Natural killer cell (primary cell): ENCODE measurements at regions not wholly inside any gene's neighbourhood (a gene's known extent, or its start where the extent isn't known, plus 50 kb on each side); places are given as distances from the start of the nearest gene placed in this dataset.

ENCODE experiments used
- ATAC-seq, 3 donors: fragments of 150-1000 bp in 2 of 3; fragments of 200-7000 bp in 1 of 3; cut with Tn5 transposase; 1 replicate in 1 of 3; 2 replicates in 2 of 3; pipeline ENCODE4 v1.10.0; 2021; ENCODE audit warnings: mild to moderate bottlenecking in 2 of 3, moderate library complexity in 2 of 3
- DNase-seq, 2 donors: peaks; one replicate each; pipeline versions ENCODE4 v3.0.0 to v3.0.0-alpha.2; 2013 to 2021; ENCODE audit warnings: mixed read lengths in 1 of 2
- H3K27ac ChIP-seq: one replicate; pipeline ENCODE4 v1.5.1; 2013; ENCODE audit warnings: mild to moderate bottlenecking, low read length
- H3K27me3 ChIP-seq: one replicate; pipeline ENCODE4 v1.6.1; 2013; ENCODE audit warnings: low read length; ENCODE audit not compliant: control insufficient read depth, insufficient read depth
- H3K36me3 ChIP-seq: one replicate; pipeline ENCODE4 v1.6.1; 2013; ENCODE audit warnings: low read length; ENCODE audit not compliant: control insufficient read depth, insufficient read depth
- H3K4me1 ChIP-seq: one replicate; pipeline ENCODE4 v1.6.1; 2013; ENCODE audit warnings: low read length; ENCODE audit not compliant: control insufficient read depth, insufficient read depth
- H3K4me3 ChIP-seq: one replicate; pipeline ENCODE4 v1.5.1; 2013; ENCODE audit warnings: low read length
- H3K9me3 ChIP-seq: one replicate; pipeline ENCODE4 v1.6.1; 2013; ENCODE audit warnings: low read length; ENCODE audit not compliant: control insufficient read depth, insufficient read depth
- H3K27ac Mint-ChIP-seq, 2 donors: one replicate each; pipeline ENCODE4 v1.8.0; 2022; ENCODE audit warnings: mild to moderate bottlenecking in 2 of 2, mixed read lengths in 2 of 2, moderate library complexity in 1 of 2
- H3K27me3 Mint-ChIP-seq, 2 donors: one replicate each; pipeline ENCODE4 v1.8.0; 2022; ENCODE audit warnings: low read depth in 2 of 2, mixed read lengths in 2 of 2
- H3K36me3 Mint-ChIP-seq: one replicate; pipeline ENCODE4 v1.8.0; 2022; ENCODE audit warnings: mixed read lengths
- H3K4me1 Mint-ChIP-seq, 2 donors: one replicate each; pipeline ENCODE4 v1.8.0; 2022; ENCODE audit warnings: mixed read lengths in 2 of 2
- H3K4me3 Mint-ChIP-seq: one replicate; pipeline ENCODE4 v1.8.0; 2022; ENCODE audit warnings: mild to moderate bottlenecking, moderate library complexity, mixed read lengths
- H3K9me3 Mint-ChIP-seq, 2 donors: one replicate each; pipeline ENCODE4 v1.8.0; 2022; ENCODE audit warnings: mixed read lengths in 2 of 2
- CTCF ChIP-seq: fragments of 200-600 bp; IDR thresholded peaks from one replicate; pipeline ENCODE4 v1.8.0; 2022; ENCODE audit warnings: antibody characterized with exemption
- WGBS: methylation state at CpG from one replicate; pipeline ENCODE4 v1.1.7; 2013; ENCODE audit warnings: missing lambda C conversion rate; ENCODE audit not compliant: insufficient coverage; 5-methylcytosine and 5-hydroxymethylcytosine counted together
- intact Hi-C: fragments of 100-400 bp; cut with micrococcal nuclease; formaldehyde crosslinking; loops from one replicate; pipeline ENCODE4 v1.14.2; 2022

GRCh38 chr14:42269234-42269633 is 662.6 kb downstream of the LRFN5 start:
- Mint-ChIP-seq H3K36me3 (peaks cover 7% of the 10 kb centered on the region), H3K4me3 (no peak overlapping the region), H3K9me3 (peaks cover 14% of the 10 kb centered on the region in 2 donors), H3K27me3 (no peaks in the 10 kb centered on the region), H3K27ac (no peak overlapping the region), H3K4me1 (no peaks in the 10 kb centered on the region)
- no peak overlapping the region for H3K4me3 ChIP-seq
- no peaks in the 10 kb centered on the region for H3K9me3 ChIP-seq
- no peaks in the 10 kb centered on the region for H3K27me3 ChIP-seq
- H3K27ac ChIP-seq, result no peak overlapping the region
- DNase-seq (no peak), ATAC-seq (no peak)
- no peak for TF ChIP-seq CTCF
- no peaks in the 10 kb centered on the region for H3K36me3 ChIP-seq
- no CpG with 5 or more reads among the region's 1 CpG for WGBS
- intact Hi-C loops, result no loop called here
- H3K4me1 ChIP-seq, result no peaks in the 10 kb centered on the region

- no peak for ATAC-seq
- DNase-seq, result no peak
- peaks cover 2% of the 10 kb centered on the region for H3K9me3 ChIP-seq
- no peak overlapping the region for H3K4me3 ChIP-seq
- Mint-ChIP-seq H3K27ac (no peak overlapping the region), H3K27me3 (no peaks in the 10 kb centered on the region), H3K36me3 (peaks cover 13% of the 10 kb centered on the region), H3K4me1 (no peaks in the 10 kb centered on the region), H3K9me3 (peaks cover 14 to 17% of the 10 kb centered on the region in 2 donors), H3K4me3 (no peak overlapping the region)
- no peaks in the 10 kb centered on the region for H3K27me3 ChIP-seq
- H3K27ac ChIP-seq, result no peak overlapping the region
- no peak for TF ChIP-seq CTCF
- no peaks in the 10 kb centered on the region for H3K36me3 ChIP-seq
- 100% methylated on average over 2 of the region's 2 CpGs for WGBS
- no peaks in the 10 kb centered on the region for H3K4me1 ChIP-seq
- intact Hi-C loops, result no loop called here
These were observed 641.5 kb downstream of the LRFN5 start for GRCh38 chr14:42248131-42248530.

- 74% methylated on average over 1 of the region's 2 CpGs for WGBS
- ATAC-seq (no peak), DNase-seq (no peak)
- Histone ChIP-seq H3K27ac (no peak overlapping the region), H3K9me3 (peaks cover 2% of the 10 kb centered on the region), H3K4me1 (no peaks in the 10 kb centered on the region), H3K27me3 (no peaks in the 10 kb centered on the region), H3K36me3 (no peaks in the 10 kb centered on the region), H3K4me3 (no peak overlapping the region)
- Mint-ChIP-seq H3K4me3 (no peak overlapping the region), H3K36me3 (peaks cover 7% of the 10 kb centered on the region), H3K27ac (no peak overlapping the region), H3K4me1 (no peaks in the 10 kb centered on the region), H3K27me3 (no peaks in the 10 kb centered on the region), H3K9me3 (peaks cover 14 to 15% of the 10 kb centered on the region in 2 donors)
- intact Hi-C loops, result no loop called here
- no peak for TF ChIP-seq CTCF
These were observed 634.4 kb downstream of the LRFN5 start for GRCh38 chr14:42241101-42241500.

GRCh38 chr14:42229976-42230375 is 623.3 kb downstream of the LRFN5 start:
- Mint-ChIP-seq H3K9me3 (peaks cover 8 to 11% of the 10 kb centered on the region in 2 donors), H3K27ac (no peak overlapping the region), H3K27me3 (no peaks in the 10 kb centered on the region), H3K36me3 (no peaks in the 10 kb centered on the region), H3K4me3 (no peak overlapping the region), H3K4me1 (no peaks in the 10 kb centered on the region)
- intact Hi-C loops, result no loop called here
- DNase-seq (no peak), ATAC-seq (no peak)
- Histone ChIP-seq H3K27me3 (no peaks in the 10 kb centered on the region), H3K9me3 (peaks cover 10% of the 10 kb centered on the region), H3K36me3 (no peaks in the 10 kb centered on the region), H3K4me3 (no peak overlapping the region), H3K27ac (no peak overlapping the region), H3K4me1 (no peaks in the 10 kb centered on the region)
- TF ChIP-seq CTCF, result no peak
- WGBS, result 94% methylated on average over 2 of the region's 3 CpGs
